HepG2 (cell line): ENCODE measurements at regions not wholly inside any gene's neighbourhood (a gene's known extent, or its start where the extent isn't known, plus 50 kb on each side); places are given as distances from the start of the nearest gene placed in this dataset.

Experiments
- ATAC-seq: fragments of 200-7000 bp; cut with Tn5 transposase; 3 replicates; pipeline ENCODE4 v1.9.1; 2020; ENCODE audit warnings: mild to moderate bottlenecking, moderate library complexity
- BruUV-seq: library from RNA; stranded (reverse); fragments of 400-500 nt; replicated peaks from 2 replicates; lab custom pipeline; 2021; lab: Mats Ljungman, UMichigan
- CTCF ChIA-PET: fragments of 300-600 bp; formaldehyde crosslinking; extraction: SDS; loops from one replicate; lab custom pipeline; 2021; ENCODE audit warnings: low total read pairs, inconsistent platforms, low intra/inter-chr PET ratio; lab: Yijun Ruan, JAX
- POLR2A ChIA-PET: fragments of 350-600 bp; sonication (Branson Sonifier 250); formaldehyde crosslinking; loops from one replicate; lab custom pipeline; 2020; ENCODE audit warnings: antibody characterized with exemption, inconsistent platforms; lab: Yijun Ruan, JAX
- DNase-seq: peaks from one replicate; pipeline ENCODE4 v3.0.0-alpha.2; 2015; ENCODE audit warnings: low spot score
- FAIRE-seq: peaks from 3 replicates; lab custom pipeline; 2011; peaks lifted over from hg19 to GRCh38; lab: Jason Lieb, UNC
- H2AFZ ChIP-seq: one replicate; pipeline ENCODE4 v1.6.1; 2011; ENCODE audit warnings: low read length, inconsistent platforms
- H3K27ac ChIP-seq: fragments of 300-600 bp; 3 replicates; pipeline ENCODE4 v1.8.0; 2011; ENCODE audit warnings: mixed run types, mild to moderate bottlenecking, mixed read lengths, low read length, inconsistent platforms; ENCODE audit not compliant: insufficient read depth; ENCODE audit errors: extremely low read length
- H3K27me3 ChIP-seq, 2 experiments: fragments of 200-600 bp in 1 of 2; 2 replicates in 1 of 2; 3 replicates in 1 of 2; pipeline versions ENCODE4 v1.6.0 to v1.8.0; 2011; ENCODE audit warnings: low read length in 2 of 2, mild to moderate bottlenecking in 2 of 2, moderate library complexity in 2 of 2, inconsistent platforms in 1 of 2; ENCODE audit not compliant: insufficient read depth in 2 of 2, control insufficient read depth in 1 of 2
- H3K36me3 ChIP-seq, 2 experiments: fragments of 200-600 bp in 1 of 2; replicated peaks in 1 of 2; 2 replicates in 1 of 2; 3 replicates in 1 of 2; pipeline versions ENCODE4 v1.5.1 to v1.8.0; 2011; ENCODE audit warnings: low read length in 2 of 2, inconsistent platforms in 1 of 2; ENCODE audit not compliant: insufficient read depth in 2 of 2, control insufficient read depth in 1 of 2
- H3K4me1 ChIP-seq: 2 replicates; pipeline ENCODE4 v1.5.1; 2012; ENCODE audit warnings: low read length, inconsistent platforms; ENCODE audit not compliant: insufficient read depth
- H3K4me2 ChIP-seq: 2 replicates; pipeline ENCODE4 v1.6.0; 2011; ENCODE audit warnings: low read depth, low read length, inconsistent platforms
- H3K4me3 ChIP-seq, 3 experiments: fragments of 200-600 bp in 1 of 3; sonication (generic), shearing (Covaris generic) in 1 of 3; replicated peaks in 1 of 3; 2 replicates each; pipeline ENCODE4 v1.5.1; 2011 to 2016; ENCODE audit warnings: low read length in 3 of 3, inconsistent platforms in 2 of 3, low read depth in 2 of 3, mild to moderate bottlenecking in 2 of 3, control low read depth in 1 of 3, mixed read lengths in 1 of 3; ENCODE audit not compliant: insufficient read depth in 1 of 3
- H3K79me2 ChIP-seq: one replicate; pipeline ENCODE4 v1.6.1; 2011; ENCODE audit warnings: low read length, inconsistent platforms; ENCODE audit not compliant: insufficient read depth
- H3K9ac ChIP-seq: 2 replicates; pipeline ENCODE4 v1.6.0; 2011; ENCODE audit warnings: mild to moderate bottlenecking, low read depth, low read length, inconsistent platforms; ENCODE audit not compliant: insufficient read depth
- H3K9me3 ChIP-seq: 2 replicates; pipeline ENCODE4 v1.5.1; 2012; ENCODE audit warnings: mild to moderate bottlenecking, low read length
- H4K20me1 ChIP-seq: 2 replicates; pipeline ENCODE4 v1.6.0; 2011; ENCODE audit warnings: inconsistent platforms, mild to moderate bottlenecking, low read length, moderate library complexity; ENCODE audit not compliant: insufficient read depth
- ARID3A ChIP-seq: IDR thresholded peaks from 2 replicates; pipeline ENCODE4 v1.6.1; 2012; ENCODE audit warnings: low read depth, low read length, improper control_type of control experiment
- CHD4 ChIP-seq: fragments of 200-600 bp; sonication (generic); IDR thresholded peaks from 2 replicates; pipeline ENCODE4 v1.7.0; 2017; ENCODE audit warnings: mild to moderate bottlenecking, low read length, borderline replicate concordance
- FOXK2 ChIP-seq: fragments of 450-650 bp; IDR thresholded peaks from 2 replicates; pipeline ENCODE4 v1.6.1; 2016
- KDM2A ChIP-seq: sonication (generic); formaldehyde crosslinking; IDR thresholded peaks from 2 replicates; pipeline ENCODE4 v1.4.0; 2020; ENCODE audit warnings: low read depth, missing genetic modification reagents, borderline replicate concordance
- KLF6 ChIP-seq: IDR thresholded peaks from 2 replicates; pipeline ENCODE4 v1.8.0; 2016; ENCODE audit warnings: missing biosample characterization, missing genetic modification reagents
- NFIB ChIP-seq: sonication (generic); formaldehyde crosslinking; IDR thresholded peaks from 2 replicates; pipeline ENCODE4 v1.9.0; 2021; ENCODE audit warnings: missing genetic modification reagents, mild to moderate bottlenecking, borderline replicate concordance
- TFAP4 ChIP-seq: sonication (generic); IDR thresholded peaks from 2 replicates; pipeline ENCODE4 v1.6.1; 2016; ENCODE audit warnings: low read depth, borderline replicate concordance
- ZNF503 ChIP-seq: sonication (generic); formaldehyde crosslinking; IDR thresholded peaks from 2 replicates; pipeline ENCODE4 v1.4.0; 2020; ENCODE audit warnings: missing genetic modification reagents
- WGBS: methylation state at CpG from one replicate; pipeline ENCODE4 v1.1.6; 2017; ENCODE audit warnings: low lambda C conversion rate; 5-methylcytosine and 5-hydroxymethylcytosine counted together
- in situ Hi-C: cut with HindIII; loops from 2 replicates; pipeline ENCODE4 v1.10.0; 2017; ENCODE audit warnings: low pct_unique_long_range_greater_than_20kb; ENCODE audit not compliant: extremely low pct_ligation_motif_present
- intact Hi-C: fragments of 100-400 bp; cut with micrococcal nuclease; formaldehyde crosslinking; loops from one replicate; pipeline ENCODE4 v1.10.0; 2022; ENCODE audit not compliant: unreplicated experiment

- POLR2A ChIA-PET: no interaction called here
- in situ Hi-C loops: no loop called here
- no peak for TF ChIP-seq NFIB (CRISPR knock-in tag)
- no peak for TF ChIP-seq ARID3A
- no peak for TF ChIP-seq KDM2A (CRISPR knock-in tag)
- TF ChIP-seq, all 625 proteins: peak for 0
- no peak for FAIRE-seq
- Histone ChIP-seq H3K27ac (no peak overlapping the region), H3K9me3 (no peaks in the 10 kb centered on the region), H3K79me2 (no peaks in the 10 kb centered on the region), H2AFZ (no peak overlapping the region), H3K27me3 (peaks cover 0 to 27% of the 10 kb centered on the region in 2 experiments; a peak in 2 of 5 replicates), H3K36me3 (no peaks in the 10 kb centered on the region), H3K4me2 (no peak overlapping the region), H3K9ac (no peak overlapping the region), H3K4me1 (no peaks in the 10 kb centered on the region), H3K4me3 (no peak overlapping the region), H4K20me1 (no peaks in the 10 kb centered on the region)
- no peak for ATAC-seq
- no peak for DNase-seq
- WGBS: 4% methylated on average over 2 of the region's 2 CpGs
- intact Hi-C loops: no loop called here
- BruUV-seq: no TSS peak
- CTCF ChIA-PET: no interaction called here
Observed at GRCh38 chr5:116732591-116732990, 158.0 kb upstream of the SEMA6A start.

GRCh38 chr5:116731432-116731831, 156.8 kb upstream of the SEMA6A start:
- Histone ChIP-seq H3K4me3 (no peak overlapping the region), H3K9me3 (no peaks in the 10 kb centered on the region), H3K4me2 (no peak overlapping the region), H4K20me1 (no peaks in the 10 kb centered on the region), H3K27me3 (peaks cover 0 to 27% of the 10 kb centered on the region in 2 experiments; a peak in 2 of 5 replicates), H3K4me1 (no peaks in the 10 kb centered on the region), H3K79me2 (no peaks in the 10 kb centered on the region), H3K9ac (no peak overlapping the region), H3K27ac (no peak overlapping the region), H3K36me3 (no peaks in the 10 kb centered on the region)
- ATAC-seq (no peak), FAIRE-seq (no peak), DNase-seq (no peak)
- no TSS peak for BruUV-seq
- WGBS: 7% methylated on average over 2 of the region's 2 CpGs
- CTCF ChIA-PET: no interaction called here
- intact Hi-C loops (no loop called here), in situ Hi-C loops (no loop called here)
- POLR2A ChIA-PET: no interaction called here
- TF ChIP-seq FOXK2: no peak
- TF ChIP-seq ZNF503: no peak
- no peak for TF ChIP-seq TFAP4
- TF ChIP-seq CHD4: no peak
- TF ChIP-seq KLF6 (CRISPR knock-in tag): no peak
- TF ChIP-seq, all 625 proteins: peak for 0
- no peak overlapping the region for H2AFZ ChIP-seq
